ENCODE measurements at regions not wholly inside any gene's neighbourhood (a gene's known extent, or its start where the extent isn't known, plus 50 kb on each side); places are given as distances from the start of the nearest gene placed in this dataset.

DNA sequence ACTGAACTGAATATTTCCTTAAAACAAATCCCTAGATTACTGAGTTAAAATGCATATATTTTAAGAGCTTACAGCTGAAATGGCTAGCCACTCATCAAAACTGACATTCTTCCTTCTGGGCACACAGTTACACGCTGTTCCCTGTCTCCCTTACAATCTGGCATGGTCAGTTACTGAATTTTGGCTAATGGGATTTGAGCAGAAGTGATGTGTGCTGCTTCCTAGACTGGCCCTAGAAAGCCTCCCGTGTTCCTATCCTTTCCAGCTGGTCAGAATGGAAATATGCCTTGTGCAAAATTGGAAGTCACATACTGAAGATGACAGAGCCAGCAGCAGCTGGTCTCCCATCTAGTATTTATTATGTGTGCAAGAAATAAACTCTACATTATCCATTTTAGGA, 128.7 kb upstream of the NAMPT start:
- TF ChIP-seq, protein P1, sequence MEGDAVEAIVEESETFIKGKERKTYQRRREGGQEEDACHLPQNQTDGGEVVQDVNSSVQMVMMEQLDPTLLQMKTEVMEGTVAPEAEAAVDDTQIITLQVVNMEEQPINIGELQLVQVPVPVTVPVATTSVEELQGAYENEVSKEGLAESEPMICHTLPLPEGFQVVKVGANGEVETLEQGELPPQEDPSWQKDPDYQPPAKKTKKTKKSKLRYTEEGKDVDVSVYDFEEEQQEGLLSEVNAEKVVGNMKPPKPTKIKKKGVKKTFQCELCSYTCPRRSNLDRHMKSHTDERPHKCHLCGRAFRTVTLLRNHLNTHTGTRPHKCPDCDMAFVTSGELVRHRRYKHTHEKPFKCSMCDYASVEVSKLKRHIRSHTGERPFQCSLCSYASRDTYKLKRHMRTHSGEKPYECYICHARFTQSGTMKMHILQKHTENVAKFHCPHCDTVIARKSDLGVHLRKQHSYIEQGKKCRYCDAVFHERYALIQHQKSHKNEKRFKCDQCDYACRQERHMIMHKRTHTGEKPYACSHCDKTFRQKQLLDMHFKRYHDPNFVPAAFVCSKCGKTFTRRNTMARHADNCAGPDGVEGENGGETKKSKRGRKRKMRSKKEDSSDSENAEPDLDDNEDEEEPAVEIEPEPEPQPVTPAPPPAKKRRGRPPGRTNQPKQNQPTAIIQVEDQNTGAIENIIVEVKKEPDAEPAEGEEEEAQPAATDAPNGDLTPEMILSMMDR (conservative IDR thresholded peaks at IDR 0.05; ENCODE audit: low read depth, low read length): no peak
- TF ChIP-seq EZH2 (IDR thresholded peaks at IDR 0.05; ENCODE audit: borderline replicate concordance, low read depth, low read length, poor library complexity, severe bottlenecking): no peak

All from A673 (cell line).